HepG2 (cell line): ENCODE measurements at regions not wholly inside any gene's neighbourhood (a gene's known extent, or its start where the extent isn't known, plus 50 kb on each side); places are given as distances from the start of the nearest gene placed in this dataset.

Experiments
- ATAC-seq: fragments of 200-7000 bp; cut with Tn5 transposase; 3 replicates; pipeline ENCODE4 v1.9.1; 2020; ENCODE audit warnings: mild to moderate bottlenecking, moderate library complexity
- BruUV-seq: library from RNA; stranded (reverse); fragments of 400-500 nt; replicated peaks from 2 replicates; lab custom pipeline; 2021; lab: Mats Ljungman, UMichigan
- CTCF ChIA-PET: fragments of 300-600 bp; formaldehyde crosslinking; extraction: SDS; loops from one replicate; lab custom pipeline; 2021; ENCODE audit warnings: low total read pairs, inconsistent platforms, low intra/inter-chr PET ratio; lab: Yijun Ruan, JAX
- POLR2A ChIA-PET: fragments of 350-600 bp; sonication (Branson Sonifier 250); formaldehyde crosslinking; loops from one replicate; lab custom pipeline; 2020; ENCODE audit warnings: antibody characterized with exemption, inconsistent platforms; lab: Yijun Ruan, JAX
- DNase-seq: peaks from one replicate; pipeline ENCODE4 v3.0.0-alpha.2; 2015; ENCODE audit warnings: low spot score
- FAIRE-seq: peaks from 3 replicates; lab custom pipeline; 2011; peaks lifted over from hg19 to GRCh38; lab: Jason Lieb, UNC
- H2AFZ ChIP-seq: one replicate; pipeline ENCODE4 v1.6.1; 2011; ENCODE audit warnings: low read length, inconsistent platforms
- H3K27ac ChIP-seq: fragments of 300-600 bp; 3 replicates; pipeline ENCODE4 v1.8.0; 2011; ENCODE audit warnings: mixed run types, mild to moderate bottlenecking, mixed read lengths, low read length, inconsistent platforms; ENCODE audit not compliant: insufficient read depth; ENCODE audit errors: extremely low read length
- H3K27me3 ChIP-seq, 2 experiments: fragments of 200-600 bp in 1 of 2; 2 replicates in 1 of 2; 3 replicates in 1 of 2; pipeline versions ENCODE4 v1.6.0 to v1.8.0; 2011; ENCODE audit warnings: low read length in 2 of 2, mild to moderate bottlenecking in 2 of 2, moderate library complexity in 2 of 2, inconsistent platforms in 1 of 2; ENCODE audit not compliant: insufficient read depth in 2 of 2, control insufficient read depth in 1 of 2
- H3K36me3 ChIP-seq, 2 experiments: fragments of 200-600 bp in 1 of 2; replicated peaks in 1 of 2; 2 replicates in 1 of 2; 3 replicates in 1 of 2; pipeline versions ENCODE4 v1.5.1 to v1.8.0; 2011; ENCODE audit warnings: low read length in 2 of 2, inconsistent platforms in 1 of 2; ENCODE audit not compliant: insufficient read depth in 2 of 2, control insufficient read depth in 1 of 2
- H3K4me1 ChIP-seq: 2 replicates; pipeline ENCODE4 v1.5.1; 2012; ENCODE audit warnings: low read length, inconsistent platforms; ENCODE audit not compliant: insufficient read depth
- H3K4me2 ChIP-seq: 2 replicates; pipeline ENCODE4 v1.6.0; 2011; ENCODE audit warnings: low read depth, low read length, inconsistent platforms
- H3K4me3 ChIP-seq, 3 experiments: fragments of 200-600 bp in 1 of 3; sonication (generic), shearing (Covaris generic) in 1 of 3; replicated peaks in 1 of 3; 2 replicates each; pipeline ENCODE4 v1.5.1; 2011 to 2016; ENCODE audit warnings: low read length in 3 of 3, inconsistent platforms in 2 of 3, low read depth in 2 of 3, mild to moderate bottlenecking in 2 of 3, control low read depth in 1 of 3, mixed read lengths in 1 of 3; ENCODE audit not compliant: insufficient read depth in 1 of 3
- H3K79me2 ChIP-seq: one replicate; pipeline ENCODE4 v1.6.1; 2011; ENCODE audit warnings: low read length, inconsistent platforms; ENCODE audit not compliant: insufficient read depth
- H3K9ac ChIP-seq: 2 replicates; pipeline ENCODE4 v1.6.0; 2011; ENCODE audit warnings: mild to moderate bottlenecking, low read depth, low read length, inconsistent platforms; ENCODE audit not compliant: insufficient read depth
- H3K9me3 ChIP-seq: 2 replicates; pipeline ENCODE4 v1.5.1; 2012; ENCODE audit warnings: mild to moderate bottlenecking, low read length
- H4K20me1 ChIP-seq: 2 replicates; pipeline ENCODE4 v1.6.0; 2011; ENCODE audit warnings: inconsistent platforms, mild to moderate bottlenecking, low read length, moderate library complexity; ENCODE audit not compliant: insufficient read depth
- CREB1 ChIP-seq, 2 experiments: fragments of 450-650 bp in 1 of 2; IDR thresholded peaks; 2 replicates each; pipeline ENCODE4 v1.6.1; 2016 to 2017; ENCODE audit warnings: control low read depth in 1 of 2, mild to moderate bottlenecking in 1 of 2, missing compliant biosample characterization in 1 of 2, missing genetic modification characterization in 1 of 2
- HNF4A ChIP-seq: sonication (generic); formaldehyde crosslinking; IDR thresholded peaks from 2 replicates; pipeline ENCODE4 v1.4.0; 2020; ENCODE audit warnings: missing genetic modification reagents
- KAT2B ChIP-seq: fragments of 150-350 bp; IDR thresholded peaks from 2 replicates; pipeline ENCODE4 v1.6.1; 2014; ENCODE audit warnings: low read depth, low read length, borderline replicate concordance
- KDM2A ChIP-seq: sonication (generic); formaldehyde crosslinking; IDR thresholded peaks from 2 replicates; pipeline ENCODE4 v1.4.0; 2020; ENCODE audit warnings: low read depth, missing genetic modification reagents, borderline replicate concordance
- KLF16 ChIP-seq, 2 experiments: sonication (generic) in 1 of 2; formaldehyde crosslinking in 1 of 2; IDR thresholded peaks; 2 replicates each; pipeline versions ENCODE4 v1.6.1 to v1.8.0; 2016 to 2023; ENCODE audit warnings: missing genetic modification reagents in 2 of 2, missing compliant biosample characterization in 1 of 2
- KMT2B ChIP-seq: IDR thresholded peaks from 2 replicates; pipeline ENCODE4 v1.6.1; 2016; ENCODE audit warnings: missing genetic modification reagents, missing compliant biosample characterization
- MAFK ChIP-seq, 2 experiments: IDR thresholded peaks in 1 of 2; conservative IDR thresholded peaks in 1 of 2; 2 replicates each; pipeline ENCODE4 v1.6.1; 2011; ENCODE audit warnings: improper control_type of control experiment in 2 of 2, low read length in 2 of 2
- NCOA2 ChIP-seq: sonication (generic); formaldehyde crosslinking; IDR thresholded peaks from 2 replicates; pipeline ENCODE4 v1.8.0; 2022; ENCODE audit warnings: inconsistent platforms
- PATZ1 ChIP-seq: sonication (generic); formaldehyde crosslinking; IDR thresholded peaks from 2 replicates; pipeline ENCODE4 v1.4.0; 2020; ENCODE audit warnings: missing genetic modification reagents
- PHF5A ChIP-seq: IDR thresholded peaks from one replicate; pipeline ENCODE4 v1.6.1; 2018; ENCODE audit warnings: low read depth, missing genetic modification reagents; ENCODE audit not compliant: unreplicated experiment
- RCOR2 ChIP-seq: IDR thresholded peaks from 2 replicates; pipeline ENCODE4 v1.6.1; 2016; ENCODE audit warnings: missing biosample characterization, missing genetic modification reagents
- SMAD3 ChIP-seq: sonication (generic); formaldehyde crosslinking; IDR thresholded peaks from 2 replicates; pipeline ENCODE4 v1.4.0; 2020; ENCODE audit warnings: missing genetic modification reagents
- SP2 ChIP-seq: sonication (generic); formaldehyde crosslinking; IDR thresholded peaks from 2 replicates; pipeline ENCODE4 v1.5.1; 2020; ENCODE audit warnings: mild to moderate bottlenecking, missing genetic modification reagents
- TAF1 ChIP-seq: sonication (generic); formaldehyde crosslinking; IDR thresholded peaks from 2 replicates; pipeline ENCODE4 v1.4.0; 2020; ENCODE audit warnings: missing genetic modification reagents
- TAF15 ChIP-seq: fragments of 200-400 bp; formaldehyde crosslinking; IDR thresholded peaks from one replicate; pipeline ENCODE4 v1.6.1; 2018; ENCODE audit warnings: mild to moderate bottlenecking, low read depth, low read length; ENCODE audit not compliant: poor library complexity, severe bottlenecking
- TEAD3 ChIP-seq: optimal IDR thresholded peaks from 2 replicates; pipeline ENCODE3; 2016; ENCODE audit warnings: borderline replicate concordance
- ZFP37 ChIP-seq: sonication (generic); formaldehyde crosslinking; IDR thresholded peaks from 2 replicates; pipeline ENCODE4 v1.4.0; 2020; ENCODE audit warnings: missing genetic modification reagents, borderline replicate concordance
- ZKSCAN8 ChIP-seq: IDR thresholded peaks from 2 replicates; pipeline ENCODE4 v1.6.1; 2016; ENCODE audit warnings: borderline replicate concordance, missing genetic modification reagents, missing compliant biosample characterization
- ZNF350 ChIP-seq: sonication (generic); formaldehyde crosslinking; IDR thresholded peaks from 2 replicates; pipeline ENCODE4 v1.4.0; 2020; ENCODE audit warnings: mild to moderate bottlenecking, low read depth, missing genetic modification reagents, borderline replicate concordance
- ZNF383 ChIP-seq: sonication (generic); formaldehyde crosslinking; IDR thresholded peaks from 2 replicates; pipeline ENCODE4 v1.4.0; 2020; ENCODE audit warnings: missing genetic modification reagents, mild to moderate bottlenecking, borderline replicate concordance
- ZNF597 ChIP-seq: sonication (generic); formaldehyde crosslinking; IDR thresholded peaks from 2 replicates; pipeline ENCODE4 v1.5.0; 2020; ENCODE audit warnings: missing genetic modification reagents
- ZNF770 ChIP-seq: sonication (generic); formaldehyde crosslinking; IDR thresholded peaks from 2 replicates; pipeline ENCODE4 v1.5.0; 2020; ENCODE audit warnings: mild to moderate bottlenecking, missing genetic modification reagents
- WGBS: methylation state at CpG from one replicate; pipeline ENCODE4 v1.1.6; 2017; ENCODE audit warnings: low lambda C conversion rate; 5-methylcytosine and 5-hydroxymethylcytosine counted together
- in situ Hi-C: cut with HindIII; loops from 2 replicates; pipeline ENCODE4 v1.10.0; 2017; ENCODE audit warnings: low pct_unique_long_range_greater_than_20kb; ENCODE audit not compliant: extremely low pct_ligation_motif_present
- intact Hi-C: fragments of 100-400 bp; cut with micrococcal nuclease; formaldehyde crosslinking; loops from one replicate; pipeline ENCODE4 v1.10.0; 2022; ENCODE audit not compliant: unreplicated experiment

GRCh38 chr2:222807431-222807830, 53.4 kb upstream of the ACSL3 start:
- ChIA-PET CTCF (no interaction called here), POLR2A (interaction anchor here (0.7 to 4.6 kb wide), 6 partner anchors 10 to 99 kb away, joined by 3 to 126 read pairs (median 24); partner anchors contain the start of gene ACSL3)
- BruUV-seq: no TSS peak
- no peak for FAIRE-seq
- Histone ChIP-seq H3K36me3 (no peaks in the 10 kb centered on the region), H3K27me3 (no peaks in the 10 kb centered on the region), H3K27ac (peak overlapping the region; percentile 81), H3K9me3 (no peaks in the 10 kb centered on the region), H3K4me3 (no peak overlapping the region), H3K4me2 (no peak overlapping the region), H3K9ac (0 out of 2 replicates have a peak overlapping the region, but pooled peaks have one; percentile 74), H4K20me1 (no peaks in the 10 kb centered on the region), H3K4me1 (peaks cover 54% of the 10 kb centered on the region), H2AFZ (no peak overlapping the region), H3K79me2 (no peaks in the 10 kb centered on the region)
- intact Hi-C loops: loop anchor here (2.0 kb wide), 1 partner anchor 53 kb away; the partner anchor contains the start of gene ACSL3
- 84% methylated on average over 4 of the region's 4 CpGs for WGBS
- ATAC-seq: no peak
- in situ Hi-C loops: no loop called here
- no peak for DNase-seq
- TF ChIP-seq ZNF770 (CRISPR knock-in tag) (peak; percentile 94), HNF4A (CRISPR knock-in tag) (no peak), ZNF383 (CRISPR knock-in tag) (no peak), PATZ1 (CRISPR knock-in tag) (no peak), KDM2A (CRISPR knock-in tag) (no peak), RCOR2 (CRISPR knock-in tag) (0 out of 2 replicates have a peak, but pooled peaks have one; percentile 29), SMAD3 (CRISPR knock-in tag) (no peak), PHF5A (CRISPR knock-in tag) (no peak), TAF1 (0 out of 2 replicates have a peak, but pooled peaks have one; percentile 13), ZNF597 (CRISPR knock-in tag) (no peak), CREB1 (IDR thresholded peaks at IDR 0.05) (no peak), CREB1 (CRISPR knock-in tag; IDR thresholded peaks at IDR 0.05) (0 out of 2 replicates have a peak, but pooled peaks have one; percentile 6), KAT2B (no peak), ZFP37 (no peak), TEAD3 (no peak), SP2 (no peak), ZKSCAN8 (CRISPR knock-in tag) (no peak), KLF16 (CRISPR knock-in tag; IDR thresholded peaks at IDR 0.05) (no peak), MAFK (conservative IDR thresholded peaks at IDR 0.05 in 1 of 2, IDR thresholded peaks at IDR 0.05 in 1 of 2; ENCODE audit: low read length in 2 of 2) (no peak), TAF15 (no peak), KMT2B (CRISPR knock-in tag) (no peak), ZNF350 (CRISPR knock-in tag) (no peak), NCOA2 (CRISPR knock-in tag) (no peak)
